Testis (tissue), 2 donors: ENCODE measurements at regions not wholly inside any gene's neighbourhood (a gene's known extent, or its start where the extent isn't known, plus 50 kb on each side); places are given as distances from the start of the nearest gene placed in this dataset.

Experiments used
- CTCF ChIP-seq, 3 experiments: fragments of 450-650 bp in 2 of 3; fragments of 200-600 bp in 1 of 3; sonication (generic) in 1 of 3; IDR thresholded peaks; one replicate each; pipeline ENCODE4 v1.5.1; 2016 to 2019; ENCODE audit warnings: antibody characterized with exemption in 3 of 3, mild to moderate bottlenecking in 2 of 3, moderate library complexity in 1 of 3
- POLR2A ChIP-seq: fragments of 450-650 bp; IDR thresholded peaks from one replicate; pipeline ENCODE4 v1.6.1; 2017; ENCODE audit warnings: antibody characterized with exemption, mild to moderate bottlenecking, moderate library complexity

GRCh38 chr17:5793899-5794298 is 209.6 kb upstream of the NLRP1 start:
- TF ChIP-seq CTCF (IDR thresholded peaks at IDR 0.05) (no peak), POLR2A (no peak)
